H9 (cell line): ENCODE measurements at regions not wholly inside any gene's neighbourhood (a gene's known extent, or its start where the extent isn't known, plus 50 kb on each side); places are given as distances from the start of the nearest gene placed in this dataset.

ENCODE experiments used
- DNase-seq: peaks from one replicate; pipeline ENCODE4 v3.0.0-alpha.2; 2017
- H2AFZ ChIP-seq: one replicate; pipeline ENCODE4 v1.6.1; 2013; ENCODE audit warnings: mild to moderate bottlenecking, low read length, control low read depth, moderate library complexity
- H2AK5ac ChIP-seq: 2 replicates; pipeline ENCODE4 v1.6.1; 2013; ENCODE audit warnings: low read length, control low read depth, mixed read lengths; ENCODE audit not compliant: insufficient read length
- H2BK120ac ChIP-seq: one replicate; pipeline ENCODE4 v1.6.1; 2013; ENCODE audit warnings: low read depth, mild to moderate bottlenecking, low read length, control low read depth, inconsistent platforms; ENCODE audit not compliant: poor library complexity, severe bottlenecking
- H2BK12ac ChIP-seq: 2 replicates; pipeline ENCODE4 v1.6.1; 2013; ENCODE audit warnings: low read length, control low read depth, mixed read lengths, low read depth; ENCODE audit not compliant: insufficient read length
- H2BK15ac ChIP-seq: 2 replicates; pipeline ENCODE4 v1.6.1; 2013; ENCODE audit warnings: low read depth, low read length, control low read depth
- H2BK20ac ChIP-seq: one replicate; pipeline ENCODE4 v1.6.1; 2013; ENCODE audit warnings: low read depth, mild to moderate bottlenecking, low read length, control low read depth, inconsistent platforms; ENCODE audit not compliant: poor library complexity, severe bottlenecking
- H2BK5ac ChIP-seq: 2 replicates; pipeline ENCODE4 v1.6.1; 2013; ENCODE audit warnings: low read length, control low read depth, mixed read lengths; ENCODE audit not compliant: insufficient read length
- H3K14ac ChIP-seq: 2 replicates; pipeline ENCODE4 v1.6.1; 2013; ENCODE audit warnings: low read length, control low read depth; ENCODE audit not compliant: insufficient read depth
- H3K18ac ChIP-seq: 2 replicates; pipeline ENCODE4 v1.6.1; 2013; ENCODE audit warnings: low read depth, mild to moderate bottlenecking, mixed read lengths, low read length, control low read depth; ENCODE audit not compliant: insufficient read length
- H3K23ac ChIP-seq: 2 replicates; pipeline ENCODE4 v1.6.1; 2013; ENCODE audit warnings: low read length, control low read depth, mixed read lengths, low read depth; ENCODE audit not compliant: insufficient read length
- H3K23me2 ChIP-seq: 2 replicates; pipeline ENCODE4 v1.6.1; 2013; ENCODE audit warnings: low read depth, mild to moderate bottlenecking, mixed read lengths, low read length, control low read depth; ENCODE audit not compliant: insufficient read length, poor library complexity, severe bottlenecking
- H3K27ac ChIP-seq: 2 replicates; pipeline ENCODE4 v1.5.1; 2013; ENCODE audit warnings: low read length, control low read depth, mixed read lengths, low read depth; ENCODE audit not compliant: insufficient read length
- H3K27me3 ChIP-seq: 2 replicates; pipeline ENCODE4 v1.6.1; 2013; ENCODE audit warnings: low read length, control low read depth, inconsistent platforms; ENCODE audit not compliant: insufficient read depth
- H3K4ac ChIP-seq: 2 replicates; pipeline ENCODE4 v1.6.1; 2013; ENCODE audit warnings: low read depth, mild to moderate bottlenecking, control low read depth, inconsistent platforms, low read length, moderate library complexity
- H3K4me1 ChIP-seq: 2 replicates; pipeline ENCODE4 v1.6.1; 2013; ENCODE audit warnings: low read length, control low read depth, inconsistent platforms; ENCODE audit not compliant: insufficient read depth
- H3K4me2 ChIP-seq: 2 replicates; pipeline ENCODE4 v1.6.1; 2013; ENCODE audit warnings: low read length, control low read depth, mixed read lengths; ENCODE audit not compliant: insufficient read length, insufficient read depth
- H3K56ac ChIP-seq: 2 replicates; pipeline ENCODE4 v1.6.1; 2013; ENCODE audit warnings: low read depth, mild to moderate bottlenecking, mixed read lengths, low read length, control low read depth; ENCODE audit not compliant: insufficient read length
- H3K79me1 ChIP-seq: 2 replicates; pipeline ENCODE4 v1.6.1; 2013; ENCODE audit warnings: low read depth, mild to moderate bottlenecking, moderate library complexity, low read length, control low read depth, inconsistent platforms; ENCODE audit not compliant: insufficient read depth, poor library complexity, severe bottlenecking
- H3K79me2 ChIP-seq: 2 replicates; pipeline ENCODE4 v1.6.1; 2013; ENCODE audit warnings: low read length, control low read depth, inconsistent platforms; ENCODE audit not compliant: insufficient read depth
- H3K9ac ChIP-seq: 2 replicates; pipeline ENCODE4 v1.6.1; 2013; ENCODE audit warnings: low read length, control low read depth, mixed read lengths; ENCODE audit not compliant: insufficient read length; ENCODE audit errors: extremely low read depth
- H3K9me3 ChIP-seq: one replicate; pipeline ENCODE4 v1.6.1; 2013; ENCODE audit warnings: low read depth, low read length, inconsistent platforms; ENCODE audit not compliant: control insufficient read depth
- H3T11ph ChIP-seq: one replicate; pipeline ENCODE4 v1.6.1; 2013; ENCODE audit warnings: mild to moderate bottlenecking, low read length, control low read depth, inconsistent platforms
- H4K20me1 ChIP-seq: one replicate; pipeline ENCODE4 v1.6.1; 2013; ENCODE audit not compliant: control insufficient read depth, insufficient read length, insufficient read depth
- H4K5ac ChIP-seq: 2 replicates; pipeline ENCODE4 v1.6.1; 2013; ENCODE audit warnings: low read depth, mild to moderate bottlenecking, mixed read lengths, low read length, control low read depth; ENCODE audit not compliant: insufficient read length
- H4K8ac ChIP-seq: replicated peaks from 2 replicates; pipeline ENCODE4 v1.6.1; 2013; ENCODE audit warnings: low read length, control low read depth, mixed read lengths, low read depth; ENCODE audit not compliant: insufficient read length
- H4K91ac ChIP-seq: 2 replicates; pipeline ENCODE4 v1.6.1; 2013; ENCODE audit warnings: low read depth, mild to moderate bottlenecking, moderate library complexity, mixed read lengths, low read length, control low read depth; ENCODE audit not compliant: insufficient read length
- H3K27ac Mint-ChIP-seq, 3 experiments: 2 replicates in 2 of 3; 3 replicates in 1 of 3; pipeline ENCODE4 v1.8.0; 2020 to 2021; ENCODE audit warnings: mixed read lengths in 3 of 3, mild to moderate bottlenecking in 1 of 3, moderate library complexity in 1 of 3
- H3K27me3 Mint-ChIP-seq: 2 replicates; pipeline ENCODE4 v1.8.0; 2021; ENCODE audit warnings: low read depth, mild to moderate bottlenecking, moderate library complexity, mixed read lengths
- H3K36me3 Mint-ChIP-seq, 3 experiments: 2 replicates in 2 of 3; 3 replicates in 1 of 3; pipeline ENCODE4 v1.8.0; 2020 to 2021; ENCODE audit warnings: low read depth in 3 of 3, mixed read lengths in 3 of 3; ENCODE audit not compliant: insufficient read depth in 1 of 3
- H3K4me1 Mint-ChIP-seq, 2 experiments: 2 replicates each; pipeline ENCODE4 v1.8.0; 2020; ENCODE audit warnings: mixed read lengths in 2 of 2
- H3K4me3 Mint-ChIP-seq, 2 experiments: 2 replicates in 1 of 2; 3 replicates in 1 of 2; pipeline ENCODE4 v1.8.0; 2020 to 2021; ENCODE audit warnings: mild to moderate bottlenecking in 2 of 2, mixed read lengths in 2 of 2, moderate library complexity in 1 of 2
- H3K9me3 Mint-ChIP-seq, 2 experiments: 2 replicates in 1 of 2; 3 replicates in 1 of 2; pipeline ENCODE4 v1.8.0; 2020; ENCODE audit warnings: mild to moderate bottlenecking in 2 of 2, mixed read lengths in 2 of 2, moderate library complexity in 1 of 2
- WGBS: extraction: QIAGEN DNeasy Blood & Tissue Kit; methylation state at CpG from one replicate; pipeline ENCODE4 v1.1.7; 2013; ENCODE audit warnings: missing lambda C conversion rate, low lambda C conversion rate, mixed read lengths; ENCODE audit not compliant: insufficient read length; ENCODE audit errors: extremely low coverage; 5-methylcytosine and 5-hydroxymethylcytosine counted together
- TF ChIP-seq, protein P1 (sequence below): fragments of 200-600 bp; sonication (generic); conservative IDR thresholded peaks from 3 replicates; pipeline ENCODE4 v1.8.0; 2021; ENCODE audit warnings: antibody characterized with exemption, mild to moderate bottlenecking

DNA sequence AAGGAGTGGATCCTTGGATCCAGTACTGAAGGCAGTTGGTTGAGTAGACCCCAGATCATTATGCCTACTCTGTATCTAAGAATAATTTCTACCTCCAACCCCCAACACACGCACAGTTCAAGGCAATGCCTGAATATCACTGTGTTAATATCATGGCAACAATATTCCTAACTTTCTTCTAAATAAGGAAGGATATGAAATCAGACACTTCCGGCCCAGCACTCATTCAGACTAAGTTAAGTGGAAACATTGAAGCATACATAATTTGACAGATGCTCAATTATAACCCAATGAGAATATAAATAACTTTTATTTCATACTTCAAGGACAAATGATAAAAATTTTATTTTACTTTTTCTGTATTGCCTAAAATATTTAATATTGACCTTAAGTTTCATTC, 153.6 kb upstream of the COL3A1 start:
- WGBS = no CpG with 5 or more reads among the region's 2 CpGs
- Histone ChIP-seq H4K20me1 (no peaks in the 10 kb centered on the region), H3K56ac (no peak overlapping the region), H3K4me2 (no peak overlapping the region), H3K79me2 (no peaks in the 10 kb centered on the region), H3K27me3 (no peaks in the 10 kb centered on the region), H3K14ac (no peak overlapping the region), H2AFZ (no peak overlapping the region), H2BK5ac (no peak overlapping the region), H3K23ac (no peak overlapping the region), H2BK12ac (no peak overlapping the region), H3K9ac (no peak overlapping the region), H2BK20ac (no peak overlapping the region), H3K4me1 (no peaks in the 10 kb centered on the region), H4K5ac (no peak overlapping the region), H3K4ac (no peak overlapping the region), H3K79me1 (no peaks in the 10 kb centered on the region), H2BK120ac (no peak overlapping the region), H4K91ac (no peak overlapping the region), H2AK5ac (no peak overlapping the region), H3K18ac (no peak overlapping the region), H4K8ac (no peak overlapping the region), H2BK15ac (no peak overlapping the region), H3K27ac (no peak overlapping the region), H3K23me2 (no peaks in the 10 kb centered on the region), H3K9me3 (no peaks in the 10 kb centered on the region), H3T11ph (no peak overlapping the region)
- no peak for DNase-seq
- H3K27me3 Mint-ChIP-seq = no peaks in the 10 kb centered on the region
- no peaks in the 10 kb centered on the region for H3K36me3 Mint-ChIP-seq
- peaks cover 0 to 3% of the 10 kb centered on the region in 2 experiments; a peak in 3 of 5 replicates for H3K9me3 Mint-ChIP-seq
- H3K27ac Mint-ChIP-seq = no peak overlapping the region
- TF ChIP-seq, protein P1, sequence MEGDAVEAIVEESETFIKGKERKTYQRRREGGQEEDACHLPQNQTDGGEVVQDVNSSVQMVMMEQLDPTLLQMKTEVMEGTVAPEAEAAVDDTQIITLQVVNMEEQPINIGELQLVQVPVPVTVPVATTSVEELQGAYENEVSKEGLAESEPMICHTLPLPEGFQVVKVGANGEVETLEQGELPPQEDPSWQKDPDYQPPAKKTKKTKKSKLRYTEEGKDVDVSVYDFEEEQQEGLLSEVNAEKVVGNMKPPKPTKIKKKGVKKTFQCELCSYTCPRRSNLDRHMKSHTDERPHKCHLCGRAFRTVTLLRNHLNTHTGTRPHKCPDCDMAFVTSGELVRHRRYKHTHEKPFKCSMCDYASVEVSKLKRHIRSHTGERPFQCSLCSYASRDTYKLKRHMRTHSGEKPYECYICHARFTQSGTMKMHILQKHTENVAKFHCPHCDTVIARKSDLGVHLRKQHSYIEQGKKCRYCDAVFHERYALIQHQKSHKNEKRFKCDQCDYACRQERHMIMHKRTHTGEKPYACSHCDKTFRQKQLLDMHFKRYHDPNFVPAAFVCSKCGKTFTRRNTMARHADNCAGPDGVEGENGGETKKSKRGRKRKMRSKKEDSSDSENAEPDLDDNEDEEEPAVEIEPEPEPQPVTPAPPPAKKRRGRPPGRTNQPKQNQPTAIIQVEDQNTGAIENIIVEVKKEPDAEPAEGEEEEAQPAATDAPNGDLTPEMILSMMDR = no peak
- no peak overlapping the region for H3K4me3 Mint-ChIP-seq
- H3K4me1 Mint-ChIP-seq = no peaks in the 10 kb centered on the region
